ENCODE measurements at regions not wholly inside any gene's neighbourhood (a gene's known extent, or its start where the extent isn't known, plus 50 kb on each side); places are given as distances from the start of the nearest gene placed in this dataset.

DNA sequence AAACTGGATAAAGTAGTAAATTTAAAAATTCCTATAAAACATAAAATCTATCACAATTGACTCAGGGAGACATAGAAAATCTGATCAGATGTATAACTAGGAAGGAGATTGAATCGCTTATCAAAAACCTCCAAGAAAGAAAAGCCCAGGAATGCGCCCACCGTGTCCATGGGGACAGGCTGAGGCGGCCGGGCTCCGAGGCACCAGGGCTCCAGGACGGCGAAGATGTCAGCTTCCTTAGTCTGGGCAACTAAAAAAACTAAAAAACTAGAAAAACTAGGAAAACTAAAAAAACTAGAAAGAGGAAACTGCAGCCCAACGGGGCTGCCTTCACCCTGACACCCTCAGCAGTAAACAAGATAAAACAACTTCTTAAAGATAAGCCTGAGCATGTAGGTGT lies 229.0 kb upstream of the RAB4A start:
- TF ChIP-seq, protein P1, sequence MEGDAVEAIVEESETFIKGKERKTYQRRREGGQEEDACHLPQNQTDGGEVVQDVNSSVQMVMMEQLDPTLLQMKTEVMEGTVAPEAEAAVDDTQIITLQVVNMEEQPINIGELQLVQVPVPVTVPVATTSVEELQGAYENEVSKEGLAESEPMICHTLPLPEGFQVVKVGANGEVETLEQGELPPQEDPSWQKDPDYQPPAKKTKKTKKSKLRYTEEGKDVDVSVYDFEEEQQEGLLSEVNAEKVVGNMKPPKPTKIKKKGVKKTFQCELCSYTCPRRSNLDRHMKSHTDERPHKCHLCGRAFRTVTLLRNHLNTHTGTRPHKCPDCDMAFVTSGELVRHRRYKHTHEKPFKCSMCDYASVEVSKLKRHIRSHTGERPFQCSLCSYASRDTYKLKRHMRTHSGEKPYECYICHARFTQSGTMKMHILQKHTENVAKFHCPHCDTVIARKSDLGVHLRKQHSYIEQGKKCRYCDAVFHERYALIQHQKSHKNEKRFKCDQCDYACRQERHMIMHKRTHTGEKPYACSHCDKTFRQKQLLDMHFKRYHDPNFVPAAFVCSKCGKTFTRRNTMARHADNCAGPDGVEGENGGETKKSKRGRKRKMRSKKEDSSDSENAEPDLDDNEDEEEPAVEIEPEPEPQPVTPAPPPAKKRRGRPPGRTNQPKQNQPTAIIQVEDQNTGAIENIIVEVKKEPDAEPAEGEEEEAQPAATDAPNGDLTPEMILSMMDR (IDR thresholded peaks at IDR 0.05 in 4 of 5, conservative IDR thresholded peaks at IDR 0.05 in 1 of 5) = no peak
- no peak for TF ChIP-seq POLR2A (IDR thresholded peaks at IDR 0.05)

Data from gastrocnemius medialis (tissue), 4 donors.